ENCODE measurements at regions not wholly inside any gene's neighbourhood (a gene's known extent, or its start where the extent isn't known, plus 50 kb on each side); places are given as distances from the start of the nearest gene placed in this dataset.

DNA sequence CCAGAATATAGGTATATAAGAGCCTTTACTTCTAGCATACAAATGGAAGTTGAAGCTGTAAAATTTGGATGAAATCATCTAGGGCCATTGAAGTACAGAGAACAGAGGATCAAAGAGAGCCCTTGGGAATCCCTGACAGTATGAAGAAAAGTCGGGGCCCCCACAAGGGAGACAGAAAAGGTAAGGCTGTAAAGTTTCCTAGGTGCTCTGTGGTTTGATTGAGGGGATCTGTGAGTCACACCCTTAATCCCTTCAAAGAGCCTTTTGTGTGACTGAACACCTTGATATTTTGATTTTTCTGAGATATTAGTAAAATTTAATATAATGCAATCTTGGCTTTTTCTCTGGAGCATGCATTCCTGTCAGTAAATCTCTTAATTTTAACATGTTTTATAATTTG, 961.7 kb upstream of the TMEFF2 start:
- ChIA-PET CTCF (no interaction called here), POLR2A (no interaction called here)
- H3K4me1 Mint-ChIP-seq: peaks cover 21% of the 10 kb centered on the region
- H3K9me3 Mint-ChIP-seq: no peaks in the 10 kb centered on the region
- ATAC-seq: no peak
- no peak for TF ChIP-seq NR3C1 (CRISPR knock-in tag; conservative IDR thresholded peaks at IDR 0.05; ENCODE audit: low read depth)
- TF ChIP-seq, protein P1, sequence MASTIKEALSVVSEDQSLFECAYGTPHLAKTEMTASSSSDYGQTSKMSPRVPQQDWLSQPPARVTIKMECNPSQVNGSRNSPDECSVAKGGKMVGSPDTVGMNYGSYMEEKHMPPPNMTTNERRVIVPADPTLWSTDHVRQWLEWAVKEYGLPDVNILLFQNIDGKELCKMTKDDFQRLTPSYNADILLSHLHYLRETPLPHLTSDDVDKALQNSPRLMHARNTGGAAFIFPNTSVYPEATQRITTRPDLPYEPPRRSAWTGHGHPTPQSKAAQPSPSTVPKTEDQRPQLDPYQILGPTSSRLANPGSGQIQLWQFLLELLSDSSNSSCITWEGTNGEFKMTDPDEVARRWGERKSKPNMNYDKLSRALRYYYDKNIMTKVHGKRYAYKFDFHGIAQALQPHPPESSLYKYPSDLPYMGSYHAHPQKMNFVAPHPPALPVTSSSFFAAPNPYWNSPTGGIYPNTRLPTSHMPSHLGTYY (CRISPR knock-in tag; IDR thresholded peaks at IDR 0.05): no peak
- TF ChIP-seq, protein P2, sequence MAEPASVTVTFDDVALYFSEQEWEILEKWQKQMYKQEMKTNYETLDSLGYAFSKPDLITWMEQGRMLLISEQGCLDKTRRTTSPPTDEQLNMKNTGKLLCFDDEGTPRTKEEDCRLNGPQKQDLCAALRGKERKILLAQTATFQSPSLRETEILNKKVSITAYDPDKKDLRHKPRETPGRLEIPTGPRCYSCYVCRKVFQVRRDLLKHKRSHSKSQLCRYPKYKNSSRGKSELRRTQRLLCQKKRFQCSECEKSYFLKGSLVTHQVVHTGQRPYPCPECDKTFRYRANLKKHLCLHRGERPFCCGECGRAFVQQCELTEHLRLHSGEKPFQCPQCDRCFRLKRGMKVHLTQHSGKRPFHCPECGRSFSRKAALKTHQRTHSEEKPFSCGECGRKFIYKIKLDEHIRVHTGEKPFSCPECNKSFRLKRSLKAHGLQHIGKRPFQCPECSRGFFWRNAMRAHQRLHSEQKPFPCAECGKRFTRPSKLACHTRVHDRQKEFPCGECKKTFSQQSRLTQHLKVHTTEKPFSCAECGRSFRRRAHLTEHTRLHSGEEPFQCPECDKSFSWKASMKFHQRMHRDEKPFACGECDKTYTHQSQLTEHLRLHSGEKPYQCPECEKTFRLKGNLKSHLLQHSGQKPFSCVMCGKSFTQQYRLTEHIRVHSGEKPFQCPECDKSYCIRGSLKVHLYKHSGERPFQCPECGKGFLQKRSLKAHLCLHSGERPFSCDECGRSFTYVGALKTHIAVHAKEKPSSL (CRISPR knock-in tag; conservative IDR thresholded peaks at IDR 0.05): no peak
- TF ChIP-seq, protein P3, sequence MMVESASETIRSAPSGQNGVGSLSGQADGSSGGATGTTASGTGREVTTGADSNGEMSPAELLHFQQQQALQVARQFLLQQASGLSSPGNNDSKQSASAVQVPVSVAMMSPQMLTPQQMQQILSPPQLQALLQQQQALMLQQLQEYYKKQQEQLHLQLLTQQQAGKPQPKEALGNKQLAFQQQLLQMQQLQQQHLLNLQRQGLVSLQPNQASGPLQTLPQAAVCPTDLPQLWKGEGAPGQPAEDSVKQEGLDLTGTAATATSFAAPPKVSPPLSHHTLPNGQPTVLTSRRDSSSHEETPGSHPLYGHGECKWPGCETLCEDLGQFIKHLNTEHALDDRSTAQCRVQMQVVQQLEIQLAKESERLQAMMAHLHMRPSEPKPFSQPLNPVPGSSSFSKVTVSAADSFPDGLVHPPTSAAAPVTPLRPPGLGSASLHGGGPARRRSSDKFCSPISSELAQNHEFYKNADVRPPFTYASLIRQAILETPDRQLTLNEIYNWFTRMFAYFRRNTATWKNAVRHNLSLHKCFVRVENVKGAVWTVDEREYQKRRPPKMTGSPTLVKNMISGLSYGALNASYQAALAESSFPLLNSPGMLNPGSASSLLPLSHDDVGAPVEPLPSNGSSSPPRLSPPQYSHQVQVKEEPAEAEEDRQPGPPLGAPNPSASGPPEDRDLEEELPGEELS (CRISPR knock-in tag; IDR thresholded peaks at IDR 0.05): no peak
- H3K4me3 Mint-ChIP-seq: no peak overlapping the region
- H3K27me3 Mint-ChIP-seq (ENCODE audit: low read depth): no peaks in the 10 kb centered on the region
- no peak overlapping the region for H3K27ac Mint-ChIP-seq
- H3K36me3 Mint-ChIP-seq: no peaks in the 10 kb centered on the region; the same call in 1 of the 2 replicates
- DNase-seq (ENCODE audit: low spot score): no peak

DNA sequence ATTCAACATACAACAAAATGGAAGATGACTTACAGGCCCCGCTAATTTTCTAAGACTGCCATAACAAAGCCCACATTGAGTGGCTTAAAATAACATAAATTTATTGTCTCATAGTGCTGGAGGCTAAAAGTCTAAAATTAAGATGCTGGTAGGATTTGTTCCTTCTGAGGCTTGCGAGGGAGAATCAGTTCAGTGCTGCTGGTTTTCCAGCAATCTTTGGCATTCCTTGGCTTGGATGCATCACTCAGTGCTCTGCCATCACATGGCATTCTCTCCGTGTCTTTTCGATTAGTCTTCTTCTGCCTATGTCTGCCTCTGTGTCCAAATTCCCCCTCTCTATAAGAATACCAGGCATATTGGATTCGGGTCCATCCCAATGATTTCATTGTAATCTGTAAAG, 959.3 kb upstream of the TMEFF2 start:
- H3K9me3 Mint-ChIP-seq: no peaks in the 10 kb centered on the region
- no peak overlapping the region for H3K27ac Mint-ChIP-seq
- ChIA-PET POLR2A (no interaction called here), CTCF (no interaction called here)
- no peaks in the 10 kb centered on the region for H3K27me3 Mint-ChIP-seq (ENCODE audit: low read depth)
- no peaks in the 10 kb centered on the region; the same call in 1 of the 2 replicates for H3K36me3 Mint-ChIP-seq
- H3K4me1 Mint-ChIP-seq: peaks cover 21% of the 10 kb centered on the region
- ATAC-seq (no peak), DNase-seq (ENCODE audit: low spot score) (no peak)
- no peak overlapping the region for H3K4me3 Mint-ChIP-seq
- TF ChIP-seq SP1 (CRISPR knock-in tag; conservative IDR thresholded peaks at IDR 0.05): no peak
- TF ChIP-seq, protein P4, sequence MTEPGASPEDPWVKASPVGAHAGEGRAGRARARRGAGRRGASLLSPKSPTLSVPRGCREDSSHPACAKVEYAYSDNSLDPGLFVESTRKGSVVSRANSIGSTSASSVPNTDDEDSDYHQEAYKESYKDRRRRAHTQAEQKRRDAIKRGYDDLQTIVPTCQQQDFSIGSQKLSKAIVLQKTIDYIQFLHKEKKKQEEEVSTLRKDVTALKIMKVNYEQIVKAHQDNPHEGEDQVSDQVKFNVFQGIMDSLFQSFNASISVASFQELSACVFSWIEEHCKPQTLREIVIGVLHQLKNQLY (CRISPR knock-in tag; IDR thresholded peaks at IDR 0.05): no peak
- TF ChIP-seq, protein P1 (CRISPR knock-in tag; IDR thresholded peaks at IDR 0.05): no peak
- no peak for TF ChIP-seq CREM (CRISPR knock-in tag; IDR thresholded peaks at IDR 0.05)
- TF ChIP-seq EMX1 (CRISPR knock-in tag; IDR thresholded peaks at IDR 0.05): no peak
- TF ChIP-seq, protein P5, sequence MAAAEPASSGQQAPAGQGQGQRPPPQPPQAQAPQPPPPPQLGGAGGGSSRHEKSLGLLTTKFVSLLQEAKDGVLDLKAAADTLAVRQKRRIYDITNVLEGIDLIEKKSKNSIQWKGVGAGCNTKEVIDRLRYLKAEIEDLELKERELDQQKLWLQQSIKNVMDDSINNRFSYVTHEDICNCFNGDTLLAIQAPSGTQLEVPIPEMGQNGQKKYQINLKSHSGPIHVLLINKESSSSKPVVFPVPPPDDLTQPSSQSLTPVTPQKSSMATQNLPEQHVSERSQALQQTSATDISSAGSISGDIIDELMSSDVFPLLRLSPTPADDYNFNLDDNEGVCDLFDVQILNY (CRISPR knock-in tag; IDR thresholded peaks at IDR 0.05): no peak
- no peak for TF ChIP-seq TEAD1 (CRISPR knock-in tag; IDR thresholded peaks at IDR 0.05)
- TF ChIP-seq, protein P6, sequence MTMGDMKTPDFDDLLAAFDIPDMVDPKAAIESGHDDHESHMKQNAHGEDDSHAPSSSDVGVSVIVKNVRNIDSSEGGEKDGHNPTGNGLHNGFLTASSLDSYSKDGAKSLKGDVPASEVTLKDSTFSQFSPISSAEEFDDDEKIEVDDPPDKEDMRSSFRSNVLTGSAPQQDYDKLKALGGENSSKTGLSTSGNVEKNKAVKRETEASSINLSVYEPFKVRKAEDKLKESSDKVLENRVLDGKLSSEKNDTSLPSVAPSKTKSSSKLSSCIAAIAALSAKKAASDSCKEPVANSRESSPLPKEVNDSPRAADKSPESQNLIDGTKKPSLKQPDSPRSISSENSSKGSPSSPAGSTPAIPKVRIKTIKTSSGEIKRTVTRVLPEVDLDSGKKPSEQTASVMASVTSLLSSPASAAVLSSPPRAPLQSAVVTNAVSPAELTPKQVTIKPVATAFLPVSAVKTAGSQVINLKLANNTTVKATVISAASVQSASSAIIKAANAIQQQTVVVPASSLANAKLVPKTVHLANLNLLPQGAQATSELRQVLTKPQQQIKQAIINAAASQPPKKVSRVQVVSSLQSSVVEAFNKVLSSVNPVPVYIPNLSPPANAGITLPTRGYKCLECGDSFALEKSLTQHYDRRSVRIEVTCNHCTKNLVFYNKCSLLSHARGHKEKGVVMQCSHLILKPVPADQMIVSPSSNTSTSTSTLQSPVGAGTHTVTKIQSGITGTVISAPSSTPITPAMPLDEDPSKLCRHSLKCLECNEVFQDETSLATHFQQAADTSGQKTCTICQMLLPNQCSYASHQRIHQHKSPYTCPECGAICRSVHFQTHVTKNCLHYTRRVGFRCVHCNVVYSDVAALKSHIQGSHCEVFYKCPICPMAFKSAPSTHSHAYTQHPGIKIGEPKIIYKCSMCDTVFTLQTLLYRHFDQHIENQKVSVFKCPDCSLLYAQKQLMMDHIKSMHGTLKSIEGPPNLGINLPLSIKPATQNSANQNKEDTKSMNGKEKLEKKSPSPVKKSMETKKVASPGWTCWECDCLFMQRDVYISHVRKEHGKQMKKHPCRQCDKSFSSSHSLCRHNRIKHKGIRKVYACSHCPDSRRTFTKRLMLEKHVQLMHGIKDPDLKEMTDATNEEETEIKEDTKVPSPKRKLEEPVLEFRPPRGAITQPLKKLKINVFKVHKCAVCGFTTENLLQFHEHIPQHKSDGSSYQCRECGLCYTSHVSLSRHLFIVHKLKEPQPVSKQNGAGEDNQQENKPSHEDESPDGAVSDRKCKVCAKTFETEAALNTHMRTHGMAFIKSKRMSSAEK (CRISPR knock-in tag; IDR thresholded peaks at IDR 0.05; ENCODE audit: borderline replicate concordance): no peak
- TF ChIP-seq, protein P7, sequence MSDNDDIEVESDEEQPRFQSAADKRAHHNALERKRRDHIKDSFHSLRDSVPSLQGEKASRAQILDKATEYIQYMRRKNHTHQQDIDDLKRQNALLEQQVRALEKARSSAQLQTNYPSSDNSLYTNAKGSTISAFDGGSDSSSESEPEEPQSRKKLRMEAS (CRISPR knock-in tag; IDR thresholded peaks at IDR 0.05): no peak
- TF ChIP-seq, protein P8, sequence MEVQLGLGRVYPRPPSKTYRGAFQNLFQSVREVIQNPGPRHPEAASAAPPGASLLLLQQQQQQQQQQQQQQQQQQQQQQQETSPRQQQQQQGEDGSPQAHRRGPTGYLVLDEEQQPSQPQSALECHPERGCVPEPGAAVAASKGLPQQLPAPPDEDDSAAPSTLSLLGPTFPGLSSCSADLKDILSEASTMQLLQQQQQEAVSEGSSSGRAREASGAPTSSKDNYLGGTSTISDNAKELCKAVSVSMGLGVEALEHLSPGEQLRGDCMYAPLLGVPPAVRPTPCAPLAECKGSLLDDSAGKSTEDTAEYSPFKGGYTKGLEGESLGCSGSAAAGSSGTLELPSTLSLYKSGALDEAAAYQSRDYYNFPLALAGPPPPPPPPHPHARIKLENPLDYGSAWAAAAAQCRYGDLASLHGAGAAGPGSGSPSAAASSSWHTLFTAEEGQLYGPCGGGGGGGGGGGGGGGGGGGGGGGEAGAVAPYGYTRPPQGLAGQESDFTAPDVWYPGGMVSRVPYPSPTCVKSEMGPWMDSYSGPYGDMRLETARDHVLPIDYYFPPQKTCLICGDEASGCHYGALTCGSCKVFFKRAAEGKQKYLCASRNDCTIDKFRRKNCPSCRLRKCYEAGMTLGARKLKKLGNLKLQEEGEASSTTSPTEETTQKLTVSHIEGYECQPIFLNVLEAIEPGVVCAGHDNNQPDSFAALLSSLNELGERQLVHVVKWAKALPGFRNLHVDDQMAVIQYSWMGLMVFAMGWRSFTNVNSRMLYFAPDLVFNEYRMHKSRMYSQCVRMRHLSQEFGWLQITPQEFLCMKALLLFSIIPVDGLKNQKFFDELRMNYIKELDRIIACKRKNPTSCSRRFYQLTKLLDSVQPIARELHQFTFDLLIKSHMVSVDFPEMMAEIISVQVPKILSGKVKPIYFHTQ (CRISPR knock-in tag; IDR thresholded peaks at IDR 0.05): no peak
- TF ChIP-seq FOXP1 (CRISPR knock-in tag; IDR thresholded peaks at IDR 0.05; ENCODE audit: borderline replicate concordance): no peak
- TF ChIP-seq ZNF232 (CRISPR knock-in tag; IDR thresholded peaks at IDR 0.05): no peak
- no peak for TF ChIP-seq OVOL2 (CRISPR knock-in tag; IDR thresholded peaks at IDR 0.05; ENCODE audit: borderline replicate concordance)
- TF ChIP-seq TCF7 (CRISPR knock-in tag; IDR thresholded peaks at IDR 0.05; ENCODE audit: low read depth): no peak
- TF ChIP-seq, protein P9, sequence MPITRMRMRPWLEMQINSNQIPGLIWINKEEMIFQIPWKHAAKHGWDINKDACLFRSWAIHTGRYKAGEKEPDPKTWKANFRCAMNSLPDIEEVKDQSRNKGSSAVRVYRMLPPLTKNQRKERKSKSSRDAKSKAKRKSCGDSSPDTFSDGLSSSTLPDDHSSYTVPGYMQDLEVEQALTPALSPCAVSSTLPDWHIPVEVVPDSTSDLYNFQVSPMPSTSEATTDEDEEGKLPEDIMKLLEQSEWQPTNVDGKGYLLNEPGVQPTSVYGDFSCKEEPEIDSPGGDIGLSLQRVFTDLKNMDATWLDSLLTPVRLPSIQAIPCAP (CRISPR knock-in tag; IDR thresholded peaks at IDR 0.05): no peak

Data from WTC11 (cell line).